Stimulated activated CD4-positive, alpha-beta T cell treated with anti-CD3 and anti-CD28 coated beads, Interleukin-4, amount 100 ng/mL, for 48 hours (primary cell): ENCODE measurements at regions not wholly inside any gene's neighbourhood (a gene's known extent, or its start where the extent isn't known, plus 50 kb on each side); places are given as distances from the start of the nearest gene placed in this dataset.
"Not testable (repeated sequence)": the region's sequence is repeated elsewhere in the genome, so short reads cannot be mapped to it uniquely, and the experiment has no call there.

Source experiments
- DNase-seq, 2 donors: peaks; one replicate each; pipeline ENCODE4 v3.0.0-alpha.2; 2020; ENCODE audit warnings: low read depth in 2 of 2

DNA sequence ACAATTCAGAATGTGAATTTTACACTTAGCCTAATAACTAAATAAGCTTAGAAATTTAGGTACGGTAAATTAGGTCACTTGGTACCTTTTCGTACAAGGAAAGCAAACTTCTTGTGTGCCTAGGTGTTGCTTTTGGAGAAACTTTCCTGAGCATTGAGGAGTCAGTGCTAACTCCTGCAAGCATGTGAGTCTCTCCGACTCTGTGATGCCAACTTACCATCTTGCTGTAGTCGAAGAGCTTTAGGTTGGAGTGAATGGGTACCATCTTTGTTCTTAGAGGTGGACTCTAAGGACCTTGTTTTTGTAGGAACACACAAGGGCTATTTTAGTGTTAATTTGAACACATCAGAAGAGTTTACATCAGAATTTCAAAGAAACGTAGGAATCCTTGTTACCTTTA lies 688.9 kb downstream of the USP25 start:
- DNase-seq, result no peak

DNA sequence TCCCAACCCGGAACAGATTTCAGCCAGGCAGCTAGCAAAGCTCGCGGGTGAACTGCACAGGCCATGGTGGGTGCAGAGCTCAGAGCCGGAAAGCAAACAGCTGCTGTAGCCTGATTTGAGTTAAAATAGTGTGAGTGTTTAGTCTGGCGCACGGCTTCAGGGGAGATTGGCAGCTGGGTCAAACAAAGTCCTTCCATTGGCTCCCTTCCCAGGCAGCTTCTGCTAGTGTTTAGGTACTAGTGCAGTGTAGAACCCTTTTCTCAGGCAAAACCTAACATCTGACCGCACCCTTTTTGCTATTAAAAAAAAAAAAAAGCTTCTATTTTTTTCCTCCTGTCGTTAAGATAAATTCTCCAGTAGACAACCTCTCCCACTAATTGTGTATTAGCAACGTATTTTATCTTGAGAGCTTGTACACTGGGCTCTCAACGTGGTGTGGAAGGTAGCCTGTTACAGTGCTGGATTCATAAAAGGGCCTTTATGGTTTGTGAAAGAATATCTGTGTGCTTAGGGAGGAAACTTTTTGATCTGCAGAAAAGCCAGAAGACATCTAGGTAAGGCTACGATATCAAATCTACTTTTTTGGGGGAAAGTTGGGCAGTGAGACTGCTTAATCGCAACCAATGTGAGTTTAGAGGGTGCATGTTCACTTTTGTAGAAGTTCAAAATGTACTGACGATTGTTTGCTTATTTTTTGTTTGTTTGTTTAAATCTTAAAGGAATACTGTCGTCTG lies 689.6 kb downstream of the USP25 start:
- DNase-seq, result no peak

DNA sequence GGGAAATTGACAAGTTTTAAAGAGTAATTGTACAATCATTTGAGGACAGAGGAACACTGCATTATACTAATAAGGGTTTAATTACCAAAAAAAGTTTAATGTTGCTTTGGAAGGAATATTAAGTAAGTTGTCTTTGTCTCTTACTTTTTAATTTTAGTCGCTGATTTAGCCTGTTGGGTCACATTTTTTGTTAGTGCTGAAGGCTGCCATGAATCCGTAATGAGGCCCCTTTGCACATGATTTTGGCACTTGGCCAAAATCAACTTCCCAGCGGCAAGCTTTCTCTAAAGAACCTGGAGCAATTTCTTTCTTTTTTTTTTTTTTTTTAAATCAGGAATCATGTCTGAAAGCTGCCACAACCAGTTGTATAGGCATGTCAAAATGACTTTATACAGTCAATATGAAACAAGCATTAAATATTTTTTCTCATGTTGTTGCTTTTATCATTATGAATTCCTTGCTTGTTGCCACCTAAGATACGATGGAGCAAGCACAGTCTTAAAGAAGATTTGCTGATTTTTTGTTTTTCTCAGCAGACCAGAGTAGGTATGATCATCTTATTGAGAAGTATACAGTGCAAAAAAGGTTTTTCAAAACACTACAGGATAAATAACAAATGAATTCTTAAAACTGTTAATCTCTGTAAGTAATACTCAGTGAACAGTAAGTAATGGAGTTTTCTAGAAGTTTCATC lies 690.4 kb downstream of the USP25 start:
- no peak for DNase-seq

DNA sequence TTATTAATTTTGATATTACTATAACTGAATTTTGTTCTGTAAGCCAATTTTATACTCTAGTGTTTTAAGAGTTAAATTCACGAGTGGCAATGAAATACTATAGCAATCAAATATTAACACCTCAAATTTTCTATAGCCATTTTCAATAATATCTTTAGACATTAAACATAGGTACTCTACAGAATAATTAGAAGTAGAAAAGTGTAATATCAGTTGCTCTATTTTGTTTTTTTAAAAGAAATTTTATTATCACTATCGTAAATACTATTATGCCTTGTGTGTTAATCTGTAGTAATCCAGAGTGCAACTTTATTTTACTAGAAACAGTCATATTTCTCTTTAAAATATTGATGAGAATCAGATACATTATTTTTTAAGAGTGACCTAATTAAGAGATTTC lies 691.2 kb downstream of the USP25 start:
- DNase-seq, result no peak

DNA sequence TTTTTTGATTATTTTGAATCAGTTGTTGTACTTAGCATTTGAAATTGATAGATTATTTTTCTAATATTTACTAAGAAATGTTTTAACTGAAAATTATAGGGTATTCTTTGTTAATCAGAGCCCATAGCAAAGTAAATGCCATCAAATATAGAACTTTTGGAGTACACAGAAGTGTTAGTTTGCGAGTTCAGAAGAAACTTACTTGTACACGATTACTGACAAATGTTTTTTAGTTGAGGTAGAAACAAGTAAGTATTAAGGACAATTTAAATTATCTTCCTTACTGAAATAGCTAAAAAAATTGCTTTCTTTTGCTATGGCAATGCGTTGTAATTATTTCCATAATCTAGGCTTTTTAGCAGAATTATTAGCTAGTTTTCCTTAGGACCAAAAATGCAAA lies 692.2 kb downstream of the USP25 start:
- DNase-seq, result no peak

DNA sequence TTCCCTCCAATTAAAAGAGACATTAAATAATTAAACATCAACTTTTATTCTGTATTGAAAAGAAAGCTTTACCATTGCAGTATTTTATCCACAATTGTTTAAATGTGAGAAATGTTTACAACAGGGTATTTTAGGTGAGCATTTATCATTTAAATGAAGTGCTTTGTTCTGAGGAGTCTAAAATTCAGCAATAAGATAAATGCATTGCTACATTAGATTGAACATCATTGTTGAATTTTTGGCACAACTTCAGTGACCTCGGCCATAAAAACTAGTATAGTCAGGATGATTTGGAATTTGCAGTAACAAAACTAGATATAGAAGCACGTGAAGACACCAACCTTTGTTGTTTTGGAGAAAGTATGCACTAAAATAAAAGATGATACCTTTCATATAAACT lies 692.9 kb downstream of the USP25 start:
- DNase-seq, result no peak

DNA sequence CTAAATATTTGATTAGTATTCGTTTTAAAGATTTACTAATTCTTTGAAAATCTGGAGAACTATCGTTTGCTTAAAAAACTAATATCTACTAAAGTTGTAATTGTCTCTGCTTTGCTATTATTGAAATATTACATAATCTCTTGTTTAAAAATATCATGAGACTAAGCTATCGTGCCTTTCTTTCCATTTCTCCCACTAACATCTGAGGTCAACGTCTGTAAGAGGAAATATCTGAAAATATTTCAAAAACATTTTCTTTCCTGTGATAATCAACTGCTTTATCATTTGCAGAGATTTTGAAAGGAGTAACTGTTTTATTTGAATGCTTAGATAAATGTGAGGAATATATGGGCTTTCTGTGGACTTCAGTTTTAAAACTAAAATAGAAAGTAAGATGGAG lies 694.1 kb downstream of the USP25 start:
- DNase-seq, result no peak

DNA sequence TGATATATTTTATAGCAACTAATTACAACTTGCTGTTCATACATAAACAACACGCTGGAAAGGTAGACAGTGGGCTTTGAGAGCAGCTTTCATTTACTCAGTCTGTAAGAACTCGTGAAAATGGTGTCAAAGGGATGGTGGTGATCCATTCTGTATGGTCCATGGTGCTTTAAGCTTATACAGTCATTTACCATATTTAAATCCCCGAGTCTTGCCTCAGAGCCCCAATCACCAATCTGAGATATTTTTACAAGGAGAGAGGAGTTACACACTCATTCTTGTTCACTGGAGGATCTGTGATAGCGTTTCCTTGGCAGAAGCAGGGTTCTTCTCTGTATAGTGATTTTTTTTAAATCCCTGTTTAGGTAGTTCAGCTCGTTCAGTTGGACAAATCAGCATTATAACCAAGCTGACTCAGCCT lies 694.6 kb downstream of the USP25 start:
- no peak for DNase-seq

DNA sequence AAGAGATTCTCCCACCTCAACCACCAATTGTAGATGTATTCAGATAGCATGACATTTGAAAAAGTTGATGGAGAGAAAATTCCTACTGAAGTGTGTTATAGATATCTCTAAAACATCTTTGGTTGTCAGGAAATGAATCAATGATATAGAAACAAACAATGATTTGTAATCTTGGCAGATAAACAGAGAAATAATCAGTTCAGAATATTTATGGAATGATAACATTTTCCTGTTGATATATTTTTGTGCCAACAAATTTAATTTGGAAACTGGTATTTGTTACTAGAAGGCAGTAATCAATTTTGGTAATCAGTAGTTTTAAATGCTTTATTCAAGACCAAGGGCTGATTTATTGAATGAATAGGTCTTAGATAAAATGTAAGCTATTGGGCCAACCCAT lies 695.6 kb downstream of the USP25 start:
- DNase-seq, result no peak

DNA sequence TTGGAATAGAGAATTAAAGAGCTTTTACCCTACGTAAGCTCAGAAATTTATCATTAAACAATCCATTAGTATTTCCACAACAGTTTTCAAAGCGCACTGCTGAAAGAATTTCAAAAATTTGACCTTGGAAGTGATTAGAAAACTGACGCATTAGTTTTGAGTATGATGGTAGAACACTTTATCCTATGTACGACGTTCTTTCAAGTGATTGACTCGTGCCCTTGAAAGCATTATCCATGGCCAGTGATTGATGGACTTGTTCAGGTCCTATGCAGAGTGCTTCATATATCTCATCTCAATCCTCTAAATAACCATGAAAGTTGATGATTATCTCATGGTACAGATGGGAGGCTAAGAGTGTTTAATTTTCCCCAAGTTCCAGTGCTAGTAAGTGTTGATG lies 697.2 kb downstream of the USP25 start:
- DNase-seq, result no peak

DNA sequence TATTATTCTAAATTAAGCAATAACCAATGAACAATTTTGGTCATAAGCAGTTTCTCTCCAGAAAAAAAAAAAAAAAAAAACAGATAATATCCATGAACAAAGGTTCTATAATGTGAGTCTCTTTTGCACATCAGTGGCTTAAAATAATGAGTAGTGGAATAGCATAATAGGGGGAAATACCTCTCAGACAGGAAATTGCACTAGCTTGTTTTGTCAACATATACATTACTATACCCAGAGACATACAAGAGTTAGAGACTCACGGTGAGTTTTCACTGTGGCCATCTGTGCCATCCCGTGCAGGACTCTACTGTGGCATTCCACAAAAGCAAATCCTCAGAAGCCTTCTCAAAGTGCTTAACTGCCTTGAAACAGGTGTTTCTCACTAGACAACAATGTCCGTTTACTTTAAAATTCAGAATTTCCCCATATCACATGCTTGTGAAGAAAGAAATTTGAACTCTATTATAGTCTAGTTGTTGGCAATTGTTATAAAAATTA lies 697.9 kb downstream of the USP25 start:
- no peak for DNase-seq

DNA sequence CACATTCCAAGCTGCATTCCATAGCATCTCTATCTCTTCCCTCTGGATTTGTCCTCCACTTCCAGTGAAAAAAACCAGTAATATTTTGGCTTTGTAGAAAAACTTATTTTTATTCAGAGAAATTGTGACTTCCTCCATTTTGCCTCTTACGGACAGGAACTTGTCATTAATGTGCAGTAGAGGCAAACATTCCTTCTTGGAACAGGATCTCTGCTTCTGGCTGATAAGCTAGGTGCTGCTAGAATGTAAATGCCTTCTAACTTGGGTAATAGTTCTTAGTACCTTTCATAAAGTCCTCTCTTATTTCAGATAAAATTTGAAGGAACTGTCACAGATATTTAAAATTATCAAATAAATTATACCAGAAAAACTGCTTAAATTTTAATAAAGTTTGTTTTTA lies 707.8 kb downstream of the USP25 start:
- no peak for DNase-seq

DNA sequence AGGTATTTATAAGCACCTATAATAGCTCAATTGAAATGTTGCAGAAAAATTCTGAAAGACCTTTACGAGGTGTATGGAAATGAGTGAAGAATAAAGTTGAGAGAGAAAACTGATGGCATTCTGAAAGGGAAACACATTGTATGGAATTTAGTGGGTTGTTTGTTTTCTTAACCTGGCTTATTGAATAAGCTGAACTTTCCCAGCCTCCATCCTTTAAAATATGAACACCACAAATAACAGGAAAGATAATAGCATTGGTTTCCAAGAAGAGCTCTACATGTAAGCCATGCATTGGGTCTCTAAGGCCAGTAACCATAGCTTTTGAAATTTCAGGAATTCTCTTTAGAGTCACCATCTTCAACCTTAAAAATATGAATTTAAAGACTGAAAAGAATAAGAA lies 709.0 kb downstream of the USP25 start:
- DNase-seq, result no peak

DNA sequence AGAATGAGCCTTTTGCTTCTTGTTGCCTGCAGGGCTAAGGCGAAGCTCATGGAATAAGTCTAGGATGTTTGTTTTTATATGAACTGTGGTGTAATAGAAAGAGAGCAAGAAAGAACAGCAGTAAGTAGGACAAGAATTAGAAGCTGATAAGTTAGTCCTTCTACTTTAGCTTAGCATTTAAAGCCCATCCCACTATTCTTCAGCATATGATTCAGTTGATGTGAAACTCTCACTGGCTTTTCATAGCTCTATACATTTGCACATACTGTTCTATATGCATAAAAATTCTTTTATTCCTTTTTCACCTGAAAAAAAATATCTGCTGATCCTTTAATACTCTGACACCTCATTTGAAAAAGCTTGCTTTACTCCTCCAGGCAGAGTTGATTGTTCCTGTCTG lies 712.0 kb downstream of the USP25 start:
- no peak for DNase-seq

DNA sequence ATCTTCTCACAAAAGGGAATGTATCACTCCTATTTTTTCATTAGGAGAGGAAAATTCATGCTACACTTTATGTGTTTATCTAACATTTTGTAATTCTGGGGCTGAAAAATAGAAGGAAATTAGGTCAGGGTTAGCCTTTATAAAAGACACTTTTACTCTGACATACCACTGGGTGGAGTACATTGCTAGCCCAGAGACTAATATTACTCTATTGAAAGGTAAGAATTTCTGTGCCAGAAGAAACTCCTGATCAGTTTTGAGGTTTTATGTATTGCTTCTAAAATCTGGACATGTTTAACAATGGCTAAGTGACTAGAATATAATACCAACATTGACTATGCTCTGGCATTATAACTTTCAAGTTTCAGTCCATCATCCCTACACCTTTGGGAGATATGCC lies 724.6 kb downstream of the USP25 start:
- no peak for DNase-seq

DNA sequence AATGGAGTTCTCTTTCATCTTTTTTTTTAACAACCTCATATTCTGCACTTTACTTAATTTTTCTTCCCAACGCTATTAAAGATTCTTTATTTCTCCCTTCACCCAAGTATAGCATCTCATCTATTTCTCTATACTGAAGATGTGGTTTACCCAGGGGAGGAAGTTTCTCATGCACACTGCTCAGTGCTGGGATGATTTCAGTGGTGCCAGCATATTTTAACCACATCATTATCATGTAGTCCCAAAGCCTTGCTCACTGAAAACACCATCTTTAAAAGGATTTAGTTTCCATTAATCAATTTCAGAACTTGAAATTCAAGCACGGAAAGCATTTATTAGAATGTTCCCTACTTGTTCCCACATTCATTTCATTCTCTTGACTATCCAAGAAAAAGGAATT lies 725.7 kb downstream of the USP25 start:
- DNase-seq, result no peak

DNA sequence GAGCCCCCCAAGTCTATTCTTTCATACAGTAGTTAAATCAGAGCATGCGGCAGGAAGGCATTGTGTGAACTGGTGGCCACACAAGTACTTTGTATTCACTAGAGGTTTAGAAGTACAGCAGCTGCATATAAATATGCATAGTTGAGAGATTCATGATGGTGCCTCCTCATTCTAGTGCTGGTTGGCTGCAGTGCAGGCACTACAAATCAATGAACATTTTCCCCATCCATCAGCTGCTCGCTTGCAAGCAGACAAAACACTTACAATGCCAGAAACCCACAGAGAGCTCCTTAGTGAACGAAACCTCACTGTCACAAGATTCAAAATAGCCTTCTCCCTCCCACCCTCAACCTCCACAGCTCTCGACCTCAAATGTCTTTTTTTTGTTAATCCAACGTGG lies 726.2 kb downstream of the USP25 start:
- DNase-seq, result no peak

DNA sequence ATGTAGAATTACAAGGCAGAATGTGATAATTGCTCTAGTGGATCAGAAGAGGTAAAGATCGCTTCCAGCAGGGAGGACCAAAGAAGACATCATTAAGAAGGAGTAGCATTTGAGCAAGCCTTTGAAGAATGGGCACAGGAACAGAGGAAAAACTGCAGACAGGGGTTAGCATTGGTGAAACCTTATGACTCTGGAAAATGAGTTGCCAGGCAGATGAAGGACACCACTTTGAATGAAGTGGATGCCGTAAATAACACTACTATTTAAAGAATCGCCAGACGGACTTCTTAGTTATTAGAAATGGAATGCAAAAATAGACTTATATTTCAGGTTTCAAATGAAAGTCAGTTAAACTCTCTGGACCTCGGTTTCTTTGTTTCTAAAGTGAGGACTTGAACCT lies 727.7 kb downstream of the USP25 start:
- no peak for DNase-seq

DNA sequence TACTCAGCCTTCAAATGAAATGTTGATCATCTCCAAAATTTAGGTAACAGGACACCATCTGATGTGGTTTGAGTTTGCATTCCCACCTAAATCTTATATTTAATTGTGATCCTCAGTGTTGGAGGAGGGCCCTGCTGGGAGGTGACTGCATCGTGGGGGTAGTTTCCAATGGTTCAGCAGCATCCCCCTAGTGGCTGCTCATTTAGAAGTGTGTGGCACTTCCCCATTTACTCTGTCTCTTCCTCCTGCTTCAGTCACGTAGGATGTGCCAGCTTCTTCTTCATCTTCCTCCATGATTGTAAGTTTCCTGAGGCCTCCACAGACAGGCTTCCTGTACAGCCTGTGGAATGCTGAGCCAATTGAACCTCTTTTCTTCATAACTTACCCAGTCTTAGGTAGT lies 731.2 kb downstream of the USP25 start:
- DNase-seq, result no peak

DNA sequence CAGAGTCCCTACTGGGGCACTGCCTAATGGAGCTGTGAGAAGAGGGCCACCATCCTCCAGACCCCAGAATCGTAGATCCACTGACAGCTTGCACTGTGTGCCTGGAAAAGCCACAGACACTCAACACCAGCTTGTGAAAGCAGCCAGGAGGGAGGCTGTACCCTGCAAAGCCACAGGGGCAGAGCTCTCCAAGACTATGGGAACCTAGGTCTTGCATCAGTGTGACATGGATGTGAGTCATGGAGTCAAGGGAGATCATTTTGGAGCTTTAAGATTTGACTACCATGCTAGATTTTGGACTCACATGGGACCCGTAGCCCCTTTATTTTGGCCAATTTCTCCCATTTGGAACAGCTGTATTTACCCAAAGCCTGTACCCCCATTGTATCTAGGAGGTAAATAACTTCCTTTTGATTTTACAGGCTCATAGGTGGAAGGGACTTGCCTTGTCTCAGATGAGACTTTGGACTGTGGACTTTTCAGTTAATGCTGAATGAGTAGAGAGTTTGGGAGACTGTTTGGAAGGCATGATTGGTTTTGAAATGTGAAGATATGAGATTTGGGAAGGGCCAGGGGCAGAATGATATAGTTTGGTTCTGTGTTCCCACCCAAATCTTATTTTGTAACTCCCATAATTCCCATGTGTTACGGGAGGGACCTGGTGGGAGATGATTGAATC lies 734.6 kb downstream of the USP25 start:
- DNase-seq, result not testable (repeated sequence)

DNA sequence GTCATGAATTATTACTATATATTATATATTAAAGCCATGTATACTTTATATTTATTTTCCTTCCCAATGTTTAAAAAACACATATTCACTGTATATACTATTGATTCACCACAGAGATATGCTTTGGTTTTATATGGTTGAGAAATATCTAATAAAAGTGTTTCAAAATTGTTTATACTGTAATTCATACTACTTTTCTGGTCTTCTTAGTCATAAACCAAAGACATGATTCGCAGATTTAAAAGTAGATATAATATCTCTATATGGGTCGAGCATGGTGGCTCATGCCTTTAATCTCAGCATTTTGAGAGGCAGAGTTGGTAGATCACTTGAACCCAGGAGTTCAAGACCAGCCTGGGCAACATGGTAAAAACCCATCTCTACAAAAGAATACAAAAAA lies 738.4 kb downstream of the USP25 start:
- no peak for DNase-seq

DNA sequence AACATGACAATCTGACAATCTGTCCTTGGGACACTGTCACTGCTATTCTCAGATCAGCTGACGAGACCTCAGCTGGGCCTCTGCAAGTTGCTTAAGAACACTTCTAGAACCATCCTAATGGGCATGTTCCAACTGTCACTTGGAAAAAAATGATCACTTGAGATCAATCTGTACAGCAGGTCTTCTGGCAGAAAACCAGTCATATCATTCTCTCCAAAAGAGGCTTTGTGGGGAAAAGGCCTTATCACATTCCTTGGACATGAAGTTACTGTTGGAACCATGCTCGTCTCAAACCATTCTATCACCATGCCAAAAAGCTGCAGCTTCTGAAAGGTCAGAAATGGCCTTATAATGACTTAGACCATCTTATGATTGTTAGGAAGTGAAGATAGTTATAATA lies 744.2 kb downstream of the USP25 start:
- no peak for DNase-seq
